Cardiac fibroblast (primary cell): ENCODE measurements at regions not wholly inside any gene's neighbourhood (a gene's known extent, or its start where the extent isn't known, plus 50 kb on each side); places are given as distances from the start of the nearest gene placed in this dataset.
A peak's percentile ranks its signal among the peaks of the same experiment; 100 is the strongest.
"Not testable (repeated sequence)": the region's sequence is repeated elsewhere in the genome, so short reads cannot be mapped to it uniquely, and the experiment has no call there.

Experiments
- DNase-seq, 2 donors: peaks; one replicate each; pipeline versions ENCODE4 v3.0.0 to v3.0.0-alpha.2; 2010; ENCODE audit warnings: low read depth in 2 of 2
- H3K4me3 ChIP-seq, 2 donors: replicated peaks in 1 of 2; 1 replicate in 1 of 2; 2 replicates in 1 of 2; pipeline ENCODE4 v1.5.1; 2011; ENCODE audit warnings: low read depth in 2 of 2, low read length in 2 of 2, mild to moderate bottlenecking in 2 of 2, moderate library complexity in 1 of 2
- TF ChIP-seq, protein P1 (sequence below): IDR thresholded peaks from one replicate; pipeline ENCODE4 v1.5.1; 2011; ENCODE audit warnings: low read depth, mild to moderate bottlenecking, low read length, inconsistent platforms

DNA sequence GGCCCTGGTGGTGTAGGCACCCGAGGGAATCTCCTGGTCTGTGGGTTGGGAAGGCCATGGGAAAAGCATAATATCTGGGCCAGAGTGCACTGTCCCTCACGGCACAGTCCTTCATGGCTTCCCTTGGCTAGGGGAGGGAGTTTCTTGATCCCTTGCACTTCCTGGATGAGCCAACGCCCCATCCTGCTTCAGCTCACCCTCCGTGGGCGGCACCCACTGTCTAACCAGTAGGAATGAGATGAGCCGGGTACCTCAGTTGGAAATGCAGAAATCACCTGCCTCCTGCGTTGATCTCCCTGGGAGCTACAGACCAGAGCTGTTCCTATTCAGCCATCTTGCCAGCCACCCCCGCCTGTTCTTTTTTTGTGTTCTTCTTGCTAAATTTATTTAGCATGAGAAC is 134.4 kb downstream of the LEPR start:
- no peak for DNase-seq
- no peak overlapping the region for H3K4me3 ChIP-seq
- TF ChIP-seq, protein P1, sequence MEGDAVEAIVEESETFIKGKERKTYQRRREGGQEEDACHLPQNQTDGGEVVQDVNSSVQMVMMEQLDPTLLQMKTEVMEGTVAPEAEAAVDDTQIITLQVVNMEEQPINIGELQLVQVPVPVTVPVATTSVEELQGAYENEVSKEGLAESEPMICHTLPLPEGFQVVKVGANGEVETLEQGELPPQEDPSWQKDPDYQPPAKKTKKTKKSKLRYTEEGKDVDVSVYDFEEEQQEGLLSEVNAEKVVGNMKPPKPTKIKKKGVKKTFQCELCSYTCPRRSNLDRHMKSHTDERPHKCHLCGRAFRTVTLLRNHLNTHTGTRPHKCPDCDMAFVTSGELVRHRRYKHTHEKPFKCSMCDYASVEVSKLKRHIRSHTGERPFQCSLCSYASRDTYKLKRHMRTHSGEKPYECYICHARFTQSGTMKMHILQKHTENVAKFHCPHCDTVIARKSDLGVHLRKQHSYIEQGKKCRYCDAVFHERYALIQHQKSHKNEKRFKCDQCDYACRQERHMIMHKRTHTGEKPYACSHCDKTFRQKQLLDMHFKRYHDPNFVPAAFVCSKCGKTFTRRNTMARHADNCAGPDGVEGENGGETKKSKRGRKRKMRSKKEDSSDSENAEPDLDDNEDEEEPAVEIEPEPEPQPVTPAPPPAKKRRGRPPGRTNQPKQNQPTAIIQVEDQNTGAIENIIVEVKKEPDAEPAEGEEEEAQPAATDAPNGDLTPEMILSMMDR: no peak

DNA sequence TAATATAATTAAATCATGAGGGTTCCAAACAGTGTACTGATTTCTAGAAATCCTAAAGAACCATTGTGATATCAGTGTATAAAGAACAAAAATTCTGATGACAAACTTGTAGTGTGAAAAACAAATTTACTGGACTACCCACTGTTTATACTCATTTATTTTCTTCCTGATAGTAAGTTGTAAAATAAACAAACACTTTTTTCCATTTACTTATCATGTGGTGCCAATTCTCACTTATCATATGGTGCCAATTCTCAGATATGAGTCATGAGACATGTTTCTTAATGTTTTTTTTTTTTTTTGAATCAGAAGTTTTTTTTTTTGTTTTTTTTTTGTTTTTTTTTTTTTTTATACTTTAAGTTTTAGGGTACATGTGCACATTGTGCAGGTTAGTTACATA is 137.7 kb downstream of the LEPR start:
- peak; percentile 9 to 16 for DNase-seq
- H3K4me3 ChIP-seq: no peak overlapping the region
- TF ChIP-seq, protein P1: no peak

DNA sequence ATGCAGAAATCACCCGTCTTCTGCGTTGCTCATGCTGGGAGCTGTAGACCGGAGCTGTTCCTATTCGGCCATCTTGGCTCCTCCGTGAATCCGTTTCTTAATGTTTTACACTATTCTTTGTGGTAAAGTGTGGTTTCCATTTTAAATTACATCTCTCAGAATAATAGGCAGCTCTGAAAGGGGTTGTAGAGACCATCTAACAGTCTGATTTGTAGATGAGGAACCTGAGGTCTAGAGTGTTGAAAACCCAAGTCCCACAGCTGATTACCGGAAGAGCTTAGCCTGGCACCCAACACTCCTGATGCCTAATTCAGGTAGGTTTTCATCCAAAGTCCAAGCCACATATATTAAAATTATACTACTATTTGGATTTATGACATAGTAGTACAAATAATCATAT is 144.0 kb downstream of the LEPR start:
- no peak for DNase-seq
- TF ChIP-seq, protein P1: no peak
- H3K4me3 ChIP-seq: no peak overlapping the region

DNA sequence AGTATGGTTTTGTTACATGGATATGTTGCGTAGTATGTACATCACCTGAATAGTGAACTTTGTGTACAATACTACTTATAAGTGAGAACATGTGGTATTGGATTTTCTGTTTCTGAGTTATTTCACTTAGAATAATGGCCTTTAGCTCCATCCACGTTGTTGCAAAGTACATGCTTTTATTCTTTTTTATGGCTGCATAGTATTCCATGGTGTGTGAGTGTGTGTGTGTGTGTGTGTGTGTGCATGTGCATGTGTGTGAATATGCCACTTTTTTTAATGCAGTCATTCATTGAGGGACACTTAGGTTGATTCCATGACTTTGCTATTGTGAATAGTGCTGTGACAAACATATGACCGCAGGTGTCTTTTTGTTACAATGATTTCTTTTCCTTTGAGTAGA is 147.8 kb downstream of the LEPR start:
- DNase-seq: no peak
- TF ChIP-seq, protein P1: no peak
- H3K4me3 ChIP-seq: no peak overlapping the region

DNA sequence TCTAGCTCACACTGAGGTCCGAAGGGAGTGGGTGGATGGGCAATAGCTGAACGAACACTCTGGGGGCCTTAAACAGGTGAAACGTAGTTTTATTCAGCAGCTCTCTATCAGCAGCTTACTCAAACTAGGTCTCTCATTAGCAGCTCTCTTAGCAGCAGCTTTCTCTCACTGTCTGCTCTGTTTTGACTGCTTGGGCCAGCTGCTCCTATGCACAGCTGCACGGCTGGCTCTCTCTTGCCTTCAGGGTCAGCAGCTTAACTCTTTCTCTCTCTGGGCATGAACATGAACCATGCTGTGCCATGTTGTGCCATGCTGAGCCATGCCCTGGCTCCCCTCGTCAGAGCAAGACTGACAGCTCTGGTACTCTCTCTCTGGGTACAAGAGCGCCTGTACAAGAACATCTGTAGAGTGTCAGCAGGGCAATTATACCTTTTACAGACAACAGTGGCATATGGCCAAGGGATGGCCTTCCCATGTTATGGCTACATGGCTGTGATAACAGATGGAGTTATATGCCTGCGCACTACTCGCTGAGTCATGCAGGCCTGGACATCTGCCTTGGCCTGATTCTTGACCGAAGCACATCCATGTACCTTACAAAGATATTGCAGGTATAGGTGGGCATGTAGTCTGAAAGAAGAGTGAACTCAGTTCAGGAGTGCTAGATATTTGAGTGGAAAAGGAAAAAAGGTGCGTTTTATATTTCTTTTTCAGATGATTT is 152.4 kb downstream of the LEPR start:
- H3K4me3 ChIP-seq: no peak overlapping the region
- TF ChIP-seq, protein P1: no peak
- DNase-seq: no peak

DNA sequence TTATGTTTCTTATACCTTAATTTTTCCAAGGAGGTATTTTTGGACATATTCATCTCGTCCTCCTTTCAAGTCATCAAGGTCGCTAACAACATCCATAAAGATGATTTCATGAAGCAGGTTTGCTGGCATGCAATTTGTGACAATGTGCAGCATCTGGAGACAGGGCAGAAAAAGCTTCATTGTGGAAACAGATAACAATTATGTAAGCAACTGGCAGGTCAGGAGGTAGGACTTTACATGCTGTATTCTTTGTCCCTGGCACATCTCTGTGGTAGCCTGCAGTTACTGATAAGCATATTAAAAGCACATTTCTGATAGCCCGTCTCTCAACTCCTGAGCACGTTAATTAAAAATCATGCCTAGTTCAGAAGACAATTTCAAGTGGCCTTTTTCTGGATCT is 156.8 kb downstream of the LEPR start:
- TF ChIP-seq, protein P1: no peak
- no peak for DNase-seq
- no peak overlapping the region for H3K4me3 ChIP-seq

DNA sequence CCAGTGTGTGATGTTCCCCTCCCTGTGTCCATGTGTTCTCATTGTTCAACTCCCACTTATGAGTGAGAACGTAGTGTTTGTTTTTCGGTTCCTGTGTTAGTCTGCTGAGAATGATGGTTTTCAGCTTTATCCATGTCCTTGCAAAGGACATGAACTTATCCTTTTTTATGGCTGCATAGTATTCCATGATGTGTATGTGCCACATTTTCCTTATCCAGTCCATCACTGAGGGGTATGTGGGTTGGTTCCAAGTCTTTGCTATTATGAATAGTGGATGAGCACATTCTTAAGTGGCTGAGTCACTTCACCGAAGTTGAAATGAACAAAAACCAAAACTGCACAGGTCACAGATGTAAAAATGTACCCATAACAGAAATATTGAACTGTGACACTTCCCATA is 157.5 kb downstream of the LEPR start:
- not testable (repeated sequence) for H3K4me3 ChIP-seq
- DNase-seq: peak in 1 of 2 donors; percentile 14
